Retinal pigment epithelial cell (primary cell): ENCODE measurements at regions not wholly inside any gene's neighbourhood (a gene's known extent, or its start where the extent isn't known, plus 50 kb on each side); places are given as distances from the start of the nearest gene placed in this dataset.

Experiments
- DNase-seq: peaks from one replicate; pipeline ENCODE4 v3.0.0-alpha.2; 2010; ENCODE audit warnings: low read depth
- H3K4me3 ChIP-seq: 2 replicates; pipeline ENCODE4 v1.5.1; 2011; ENCODE audit warnings: mild to moderate bottlenecking, low read length, control low read depth, moderate library complexity
- CTCF ChIP-seq: conservative IDR thresholded peaks from 2 replicates; pipeline ENCODE4 v1.5.1; 2011; ENCODE audit warnings: low read depth, low read length, control low read depth, inconsistent platforms

DNA sequence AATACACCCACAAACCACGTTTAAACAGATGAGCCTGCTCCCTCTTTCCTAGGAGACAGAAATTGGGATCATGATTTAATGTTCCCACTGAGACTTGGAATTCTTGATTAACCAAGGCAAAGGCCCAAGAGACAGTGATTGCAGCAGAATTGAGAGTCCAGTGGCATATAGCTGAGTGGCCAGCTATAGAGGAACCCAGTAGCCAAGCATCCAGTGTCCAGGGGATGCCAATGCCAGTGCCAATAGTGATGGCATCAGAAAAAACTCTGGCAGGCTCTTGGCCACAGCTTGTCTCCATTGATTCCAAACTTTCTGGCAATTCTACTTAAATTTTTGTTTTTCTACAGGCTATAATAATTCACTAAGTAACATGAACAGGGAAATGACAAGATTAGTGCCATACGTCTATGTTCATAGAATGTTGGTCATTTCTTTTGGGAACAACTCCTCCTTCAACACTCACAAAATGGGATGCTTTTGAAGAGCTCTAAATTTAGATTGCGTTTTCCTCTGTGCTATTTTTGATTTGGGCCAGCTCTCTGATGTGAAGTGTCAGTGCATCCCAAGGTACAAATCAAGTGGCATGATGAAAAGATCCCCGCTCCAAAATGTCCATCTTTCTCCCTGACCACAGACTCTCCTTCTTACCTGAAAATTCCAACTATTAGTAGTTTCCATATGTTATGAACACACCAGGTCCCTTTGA, 83.1 kb upstream of the A1CF start:
- DNase-seq, result no peak
- no peak for TF ChIP-seq CTCF
- H3K4me3 ChIP-seq, result no peak overlapping the region

- DNase-seq, result no peak
- H3K4me3 ChIP-seq, result no peak overlapping the region
- TF ChIP-seq CTCF, result no peak
These were observed 87.2 kb upstream of the A1CF start for GRCh38 chr10:50972591-50972990.

DNA sequence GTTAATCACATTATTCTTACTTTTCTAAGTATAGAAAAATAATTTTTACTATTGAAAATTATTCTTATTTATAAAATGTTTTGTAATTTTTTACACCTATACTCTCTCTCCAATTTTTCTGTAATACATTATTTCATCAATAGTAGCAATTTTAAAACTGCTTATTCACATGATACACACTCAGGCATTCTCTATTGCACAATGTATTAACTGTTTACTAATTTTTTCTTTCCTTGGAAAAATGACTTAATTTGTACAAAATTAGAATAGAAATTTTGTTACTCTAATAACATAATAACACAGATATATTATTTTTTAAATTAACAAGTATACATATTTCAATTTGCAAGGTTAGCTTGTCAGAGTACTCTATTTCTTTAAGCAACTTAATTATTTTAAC, 92.9 kb upstream of the PRKG1 start:
- TF ChIP-seq CTCF, result no peak
- no peak for DNase-seq
- H3K4me3 ChIP-seq, result no peak overlapping the region

DNA sequence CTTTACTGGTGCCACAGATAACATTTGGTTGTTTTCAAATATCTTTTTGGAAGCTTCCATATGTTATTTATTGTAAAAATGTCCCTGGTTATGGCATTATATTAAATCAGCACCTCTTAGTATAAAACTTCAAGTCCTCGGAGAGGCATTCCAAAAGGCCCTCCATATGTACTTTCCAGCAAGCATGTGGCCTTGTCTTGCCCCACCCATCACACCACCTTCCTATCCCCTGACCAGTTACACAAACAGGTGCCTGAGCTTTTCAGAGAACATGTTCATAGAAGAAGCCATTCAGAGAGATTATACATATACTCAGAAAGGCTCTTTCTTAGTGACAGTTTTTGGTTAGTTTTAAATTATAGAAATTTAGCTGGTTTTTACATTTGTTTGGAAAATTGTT, 92.4 kb upstream of the PRKG1 start:
- no peak for DNase-seq
- no peak for TF ChIP-seq CTCF
- no peak overlapping the region for H3K4me3 ChIP-seq

DNA sequence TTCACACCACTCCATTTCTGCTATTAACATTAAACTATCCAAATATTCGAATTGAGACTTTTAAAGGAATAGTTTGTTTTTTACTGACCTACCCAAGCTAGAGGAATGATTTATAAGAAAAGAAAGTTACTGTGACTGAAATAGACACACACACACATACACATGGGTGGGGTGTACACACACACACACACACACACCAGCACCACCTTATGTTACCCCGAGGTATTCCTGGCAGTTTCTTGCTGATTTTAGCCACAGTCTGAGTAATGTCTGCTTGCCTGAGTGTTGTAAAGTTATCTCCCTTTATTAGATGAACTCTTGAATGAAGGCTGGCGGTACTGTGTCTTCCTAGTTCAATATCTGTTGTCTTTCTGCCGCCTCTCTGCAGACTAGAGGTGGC, 91.3 kb upstream of the PRKG1 start:
- DNase-seq, result no peak
- TF ChIP-seq CTCF, result no peak
- no peak overlapping the region for H3K4me3 ChIP-seq

DNA sequence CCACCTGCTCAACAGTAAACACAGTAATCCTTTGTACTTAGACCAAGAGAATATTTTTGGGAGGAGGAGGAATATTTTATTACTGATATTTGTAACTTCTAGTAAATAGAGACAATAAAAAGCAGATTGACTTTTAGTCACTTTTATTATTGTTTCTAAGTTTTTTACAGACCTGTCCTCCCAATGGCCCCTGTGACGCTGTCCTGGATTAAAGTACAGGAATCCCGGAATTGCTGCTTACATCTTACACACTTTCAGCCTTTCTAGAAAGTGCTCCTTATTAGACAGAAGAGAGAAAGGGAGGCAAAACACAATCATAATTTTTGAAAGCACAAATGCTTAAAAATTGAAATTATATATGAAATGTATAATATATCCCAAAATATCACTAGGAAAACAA, 86.4 kb upstream of the PRKG1 start:
- no peak for TF ChIP-seq CTCF
- DNase-seq, result no peak
- no peak overlapping the region for H3K4me3 ChIP-seq

DNA sequence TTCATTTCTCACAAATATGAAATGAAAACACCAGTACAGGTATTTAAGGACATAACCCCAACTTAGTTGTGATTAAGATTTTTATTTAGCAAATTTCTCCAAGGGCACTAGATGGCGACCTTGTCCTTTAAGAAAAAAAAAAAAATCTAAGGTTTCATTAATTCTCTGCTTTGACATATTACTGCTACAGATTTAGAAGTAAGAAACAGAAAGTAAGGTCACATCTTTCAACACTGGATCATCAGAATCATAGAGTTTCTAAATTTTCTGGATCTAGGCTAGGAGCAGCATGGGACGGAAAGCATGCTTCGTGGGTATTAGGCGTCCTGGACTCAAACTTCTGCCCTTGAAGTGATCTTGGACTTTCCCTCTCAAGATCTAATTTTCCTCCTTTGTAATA, 85.5 kb upstream of the PRKG1 start:
- TF ChIP-seq CTCF, result peak; percentile 46

More for the DNA sequence above, 85.5 kb upstream of the PRKG1 start:
- no peak for DNase-seq
- no peak overlapping the region for H3K4me3 ChIP-seq
